Glomerular endothelial cell (primary cell): ENCODE measurements at regions not wholly inside any gene's neighbourhood (a gene's known extent, or its start where the extent isn't known, plus 50 kb on each side); places are given as distances from the start of the nearest gene placed in this dataset.

ENCODE experiments used
- DNase-seq: peaks from one replicate; pipeline ENCODE4 v3.0.0-alpha.2; 2011; ENCODE audit warnings: low read depth, low spot score; ENCODE audit errors: extremely low read depth

DNA sequence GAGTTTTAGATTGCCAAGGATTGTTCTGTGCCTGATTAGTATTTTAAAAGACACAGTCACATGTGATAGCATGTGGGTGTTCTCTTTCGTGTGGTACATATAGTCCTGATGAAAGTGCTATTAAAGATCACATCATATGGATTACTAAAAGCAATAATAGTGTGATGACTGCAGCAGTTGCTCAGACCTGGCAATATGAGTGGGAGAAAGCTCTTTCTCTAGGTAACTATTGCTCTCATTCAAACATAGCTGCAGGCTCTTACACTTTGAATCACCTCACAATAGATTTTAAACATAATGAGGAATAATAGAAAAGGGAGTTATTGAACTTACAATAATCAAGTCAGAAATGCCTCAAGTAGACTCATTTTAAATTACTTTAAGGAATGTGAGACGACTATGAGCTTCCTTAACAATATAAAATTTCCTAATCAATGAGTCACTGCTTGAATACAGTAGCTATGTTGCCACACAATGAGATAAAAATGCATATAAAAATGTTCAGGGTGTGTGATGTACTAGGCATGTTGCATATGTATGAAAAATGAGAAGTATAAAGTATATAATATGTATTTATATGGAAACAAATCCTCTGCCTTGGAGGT is 452.1 kb downstream of the TMX3 start:
- DNase-seq: no peak

DNA sequence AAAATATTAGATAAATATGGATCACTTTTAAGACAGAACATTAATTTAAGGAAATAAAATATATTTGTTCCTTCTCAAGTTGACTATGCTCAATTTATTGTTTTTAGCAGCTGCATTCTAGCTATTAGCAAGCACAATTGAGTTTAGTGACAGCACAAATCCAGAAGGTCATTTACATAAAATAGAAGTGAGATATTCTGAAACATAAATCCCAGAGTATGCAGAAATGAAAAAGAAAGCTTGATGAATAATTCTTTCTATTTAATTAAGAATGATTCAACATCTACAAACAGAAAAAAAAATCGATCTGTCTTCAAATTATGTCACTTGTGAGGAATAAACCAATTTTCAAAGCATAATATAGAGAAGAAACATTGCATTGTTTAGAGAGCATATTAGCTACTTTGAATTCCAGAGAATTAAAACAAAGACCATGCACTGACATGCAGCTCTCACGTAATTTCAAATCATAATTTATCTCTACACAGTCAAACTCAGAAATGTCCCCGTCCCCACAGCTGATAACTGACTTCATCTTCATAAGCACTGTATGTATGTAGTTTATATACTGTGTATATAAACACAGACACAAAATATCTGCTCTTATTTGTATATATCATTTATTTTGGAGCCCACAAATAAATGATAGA is 458.4 kb downstream of the TMX3 start:
- no peak for DNase-seq

DNA sequence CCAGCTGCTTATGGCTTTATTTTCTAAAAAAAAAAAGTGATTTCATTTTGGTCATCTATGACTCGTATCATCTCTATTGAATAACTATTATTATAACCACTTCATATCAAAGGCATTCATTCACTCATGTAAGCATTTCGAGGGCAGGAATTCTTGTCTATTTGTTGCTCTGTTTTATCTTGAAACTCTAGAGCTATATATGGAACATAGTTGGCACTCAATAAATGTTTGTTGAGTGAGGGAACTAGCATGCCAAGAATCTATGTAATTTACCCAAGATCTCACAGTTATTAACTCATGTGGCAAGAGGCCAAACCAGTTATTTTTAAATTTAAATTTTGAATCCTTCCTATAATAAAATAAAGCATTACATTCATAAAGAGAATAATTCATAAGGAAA is 470.1 kb downstream of the TMX3 start:
- DNase-seq: no peak

DNA sequence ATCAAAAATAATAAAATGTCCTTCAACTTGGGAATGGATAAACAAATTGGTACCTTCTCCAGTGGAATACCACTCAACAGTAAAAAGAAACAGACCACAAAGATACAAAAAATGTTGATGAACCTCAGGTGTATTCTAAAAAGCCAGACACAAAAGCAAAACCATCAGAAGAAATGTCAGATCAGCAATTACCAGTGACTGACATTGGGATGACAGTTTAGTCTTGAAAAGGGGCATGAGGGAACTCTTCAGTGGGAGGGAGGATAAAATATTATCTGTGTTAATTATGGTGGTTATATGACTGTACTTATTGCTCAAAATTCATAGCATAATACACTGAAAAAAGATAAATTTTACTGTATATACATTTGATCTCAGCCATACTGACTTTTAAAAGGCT is 473.0 kb downstream of the TMX3 start:
- DNase-seq: no peak

DNA sequence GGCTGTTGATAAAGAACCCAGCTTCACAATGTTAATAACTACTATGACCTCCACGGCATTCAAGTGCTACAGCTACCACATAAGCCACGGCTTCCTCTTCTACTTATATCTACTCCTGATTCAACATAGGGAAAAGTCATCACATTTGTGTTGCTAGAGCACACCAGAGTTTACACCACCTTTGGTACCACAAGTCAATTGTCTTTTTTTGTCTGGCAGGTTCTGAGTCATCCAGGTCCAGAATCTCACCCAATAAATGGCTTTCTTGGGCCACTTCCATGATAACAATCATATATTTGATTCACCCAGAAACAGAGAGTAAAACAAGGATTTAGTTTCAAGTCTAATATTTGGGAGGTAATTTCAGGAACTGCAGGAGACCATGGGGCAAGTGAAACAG is 480.2 kb downstream of the TMX3 start:
- DNase-seq: no peak

DNA sequence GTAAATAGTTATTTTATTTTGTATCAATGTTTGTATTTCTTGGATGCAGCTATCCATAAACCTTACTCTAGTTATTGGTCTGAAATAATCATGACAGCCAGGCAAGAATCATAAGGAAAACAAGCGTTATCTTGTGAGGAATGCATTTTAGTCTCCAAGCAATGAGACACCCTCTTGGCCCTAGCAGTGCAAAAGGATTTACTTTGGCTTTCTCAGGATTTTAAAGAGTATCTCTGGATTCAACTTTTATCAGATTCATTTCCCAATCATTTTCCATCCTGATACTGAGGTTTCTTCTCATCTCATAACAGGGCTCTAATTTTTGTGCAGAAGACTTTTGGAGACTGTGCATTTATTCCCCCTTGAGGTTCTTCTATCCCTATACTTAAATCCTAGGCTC is 480.8 kb downstream of the TMX3 start:
- no peak for DNase-seq

DNA sequence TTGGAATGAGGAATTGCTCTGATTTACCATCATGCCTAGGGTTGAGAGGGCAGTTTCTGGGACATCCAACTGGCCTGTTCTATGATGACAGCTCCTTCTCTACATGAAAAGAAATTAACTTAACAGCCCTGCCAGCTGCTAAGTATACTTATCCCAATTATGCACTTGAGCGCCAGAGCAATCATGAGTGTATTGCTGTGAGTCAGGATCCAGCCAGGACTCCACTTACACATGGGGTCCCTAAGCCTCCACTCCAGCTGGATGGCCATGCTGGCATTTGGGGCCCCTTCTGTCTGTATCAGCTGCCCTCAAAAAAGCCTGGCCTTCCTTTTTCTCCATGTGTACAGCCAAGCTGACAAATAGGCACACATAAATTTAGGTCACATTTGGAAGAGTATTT is 481.9 kb downstream of the TMX3 start:
- DNase-seq: no peak

DNA sequence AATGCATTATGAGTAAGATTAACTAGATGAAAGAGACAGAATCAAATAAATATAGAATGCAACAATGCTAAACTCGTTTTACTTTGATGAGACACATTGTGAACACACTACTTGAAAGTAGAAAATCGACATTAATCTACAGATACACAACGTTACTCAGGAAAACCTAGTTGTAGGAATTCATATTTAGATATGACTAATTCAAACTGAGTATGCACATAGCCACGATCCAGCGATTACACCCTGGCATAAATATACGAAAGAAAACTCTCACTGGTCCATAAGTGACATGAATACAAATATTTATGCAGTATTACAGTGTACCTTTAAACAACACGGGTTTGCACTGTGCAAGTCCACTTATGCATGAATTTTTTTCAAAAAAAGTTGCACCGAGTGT is 485.6 kb downstream of the TMX3 start:
- no peak for DNase-seq

DNA sequence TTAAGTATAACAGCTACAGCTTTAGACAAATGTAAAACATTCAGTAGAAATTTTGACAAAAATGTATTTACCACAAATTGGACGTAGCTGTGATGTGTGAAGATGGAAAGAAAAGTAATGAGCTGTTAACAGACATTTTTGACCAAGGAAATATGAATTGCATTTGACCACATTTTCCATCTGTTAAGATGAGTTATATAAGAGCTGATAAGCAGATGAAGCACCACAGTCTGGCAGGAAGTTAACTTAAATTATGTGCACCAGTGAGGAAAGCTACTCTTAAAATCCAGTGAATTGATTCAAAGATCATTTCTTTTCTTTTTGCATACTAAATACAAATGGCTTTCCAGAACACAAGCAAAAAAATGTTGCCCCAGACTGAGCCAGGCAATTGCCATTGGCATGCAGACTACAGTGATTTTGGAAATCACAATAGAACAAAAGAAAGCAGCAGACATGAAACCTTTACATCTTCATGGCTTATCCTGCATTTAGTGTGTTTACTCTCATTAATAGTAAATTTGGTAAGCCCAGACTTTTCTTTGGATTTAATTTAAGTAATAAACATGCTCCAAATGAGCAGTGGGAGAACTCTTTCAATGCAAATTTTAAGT is 493.7 kb downstream of the TMX3 start:
- no peak for DNase-seq

DNA sequence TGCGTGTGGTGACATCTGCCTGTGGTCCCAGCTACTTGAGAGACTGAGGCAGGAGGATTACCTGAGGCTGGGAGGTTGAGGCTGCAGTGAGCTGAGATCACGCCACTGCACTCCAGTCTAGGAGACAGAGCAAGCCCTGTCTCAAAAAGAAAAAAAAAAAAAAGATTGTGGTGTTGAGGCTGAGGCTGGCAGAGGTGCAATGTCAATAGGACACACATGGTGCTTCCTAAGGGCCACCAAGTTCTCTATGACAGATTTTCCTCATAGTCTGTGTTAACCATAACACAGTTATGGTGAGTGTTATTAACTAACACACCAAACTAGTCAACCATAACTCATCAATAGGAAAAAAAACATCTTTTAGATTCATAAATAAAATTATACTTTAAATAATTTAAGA is 494.4 kb downstream of the TMX3 start:
- DNase-seq: no peak

DNA sequence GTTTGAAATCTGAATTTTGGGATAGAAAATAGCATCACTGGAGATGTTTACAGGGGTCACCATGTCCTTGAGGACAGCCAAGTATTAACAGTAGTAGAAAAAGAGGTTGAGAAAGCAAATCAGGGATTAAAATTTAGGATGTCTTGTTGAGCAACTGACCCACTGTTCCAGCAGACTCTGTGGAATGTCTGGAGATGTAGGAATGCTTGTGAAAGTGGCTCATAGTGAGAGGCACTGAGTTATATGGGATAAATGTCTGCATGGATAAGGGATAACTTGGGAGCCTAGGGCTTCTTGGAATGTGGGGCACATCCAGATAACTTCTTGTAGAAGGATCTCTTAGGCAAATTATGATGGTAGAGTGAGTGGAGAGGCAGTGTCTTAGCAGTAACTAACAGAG is 495.0 kb downstream of the TMX3 start:
- no peak for DNase-seq

DNA sequence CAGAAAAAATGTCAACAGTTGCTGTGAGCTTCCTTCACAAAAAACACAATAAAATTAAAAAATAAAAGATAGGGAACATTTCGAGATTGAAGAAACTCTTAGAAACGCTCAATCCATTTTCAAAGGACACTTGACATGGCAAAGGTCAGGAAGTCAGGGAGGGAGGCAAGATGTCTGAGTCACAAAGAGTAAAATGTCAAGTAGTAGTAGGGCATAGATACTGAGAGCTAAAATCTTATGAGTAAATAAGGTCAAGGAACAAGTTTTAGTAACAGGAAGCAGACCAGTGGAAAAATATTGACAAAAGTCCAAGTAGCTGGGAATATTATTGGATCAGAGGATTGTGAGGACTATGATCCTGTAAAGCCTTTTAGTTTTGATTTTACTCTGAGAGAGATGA is 495.6 kb downstream of the TMX3 start:
- DNase-seq: no peak

DNA sequence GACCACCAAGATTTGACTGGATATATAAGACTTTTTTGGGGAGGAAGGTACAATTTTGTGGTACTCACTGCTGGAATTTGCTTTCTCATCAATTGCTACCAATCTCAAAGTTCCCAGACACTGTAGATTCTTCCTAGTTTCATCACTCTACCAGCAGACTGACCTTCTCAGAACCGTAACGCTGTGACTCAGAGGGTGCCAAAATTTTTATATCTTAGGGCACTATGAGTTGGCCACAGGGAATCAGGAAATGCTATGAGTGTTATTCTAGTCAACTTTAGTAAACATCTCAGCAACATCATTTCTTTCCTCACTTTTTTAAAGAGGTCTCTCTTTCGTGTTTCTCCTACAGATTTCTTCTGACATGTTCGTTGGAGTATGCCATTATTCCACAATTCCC is 499.0 kb downstream of the TMX3 start:
- no peak for DNase-seq

DNA sequence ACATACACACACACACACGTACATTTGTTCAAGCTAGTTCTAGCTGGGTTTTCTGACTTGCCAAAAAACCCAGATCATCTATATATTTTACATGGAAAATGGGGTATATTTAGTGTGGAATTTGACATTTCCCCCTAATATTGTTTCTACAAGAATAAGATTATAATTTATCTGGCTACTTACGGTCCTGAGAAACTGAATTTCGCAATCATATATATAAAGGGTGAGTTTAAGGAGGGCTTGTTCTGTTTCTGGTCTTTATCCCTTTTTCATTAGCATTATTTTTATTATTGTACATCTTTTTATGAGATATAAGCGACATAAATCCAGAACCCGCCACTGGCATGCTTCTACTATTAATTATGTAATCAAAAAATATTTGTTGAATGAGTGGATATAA is 528.9 kb downstream of the TMX3 start:
- no peak for DNase-seq

DNA sequence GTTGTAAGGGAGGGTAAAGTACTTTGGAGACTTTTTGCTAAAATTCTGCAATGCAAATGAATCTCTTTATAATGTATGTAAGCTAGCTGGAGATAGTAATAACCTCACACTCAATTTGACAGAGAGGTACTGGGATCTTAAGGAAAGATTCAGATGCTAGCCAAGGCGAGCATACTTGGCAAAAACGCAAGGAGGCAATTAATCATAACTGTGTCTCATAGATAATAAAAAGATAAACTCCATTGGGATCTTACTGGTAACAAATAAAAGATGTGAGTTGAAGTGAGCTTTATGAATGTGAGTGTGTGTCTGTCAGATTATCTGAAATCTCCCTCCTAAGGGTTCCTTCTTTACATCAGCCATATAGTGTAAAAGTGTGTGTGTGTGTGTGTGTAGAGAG is 533.0 kb downstream of the TMX3 start:
- DNase-seq: no peak

DNA sequence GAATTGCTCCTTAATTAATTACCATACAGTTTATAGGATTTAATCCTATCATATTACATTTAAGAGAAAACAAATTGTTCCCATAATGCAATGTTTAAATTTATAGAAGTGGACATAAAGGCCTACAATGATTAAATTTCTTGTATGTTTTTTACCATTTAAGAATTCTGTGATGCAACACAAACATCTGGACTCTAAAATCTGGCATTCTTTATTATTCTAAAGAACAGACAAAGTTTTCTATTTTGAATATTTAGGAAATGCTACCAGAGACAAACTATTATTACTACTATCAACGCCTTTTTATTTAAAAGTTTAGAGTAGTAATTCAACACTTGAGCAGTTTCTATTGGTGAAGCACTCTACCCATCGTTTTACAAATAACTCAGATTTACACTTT is 535.1 kb downstream of the TMX3 start:
- DNase-seq: no peak

DNA sequence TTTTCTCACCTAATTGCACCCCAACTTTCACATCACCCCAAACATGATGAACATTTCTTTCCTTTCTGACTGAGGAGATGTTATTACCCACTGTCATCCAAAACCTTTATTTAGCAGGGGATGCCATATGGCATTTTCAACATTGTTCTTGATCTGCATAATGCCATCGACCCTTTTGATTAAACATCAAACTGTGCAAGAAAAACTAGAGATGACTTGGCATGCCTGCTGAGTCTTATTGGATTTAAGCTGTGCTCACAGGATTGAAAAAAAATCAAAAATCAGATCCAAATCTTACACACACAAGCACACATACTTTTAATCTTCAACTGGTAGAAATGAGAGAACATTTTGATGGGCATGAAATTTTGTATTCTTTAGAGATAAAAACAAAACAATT is 536.0 kb downstream of the TMX3 start:
- DNase-seq: no peak

DNA sequence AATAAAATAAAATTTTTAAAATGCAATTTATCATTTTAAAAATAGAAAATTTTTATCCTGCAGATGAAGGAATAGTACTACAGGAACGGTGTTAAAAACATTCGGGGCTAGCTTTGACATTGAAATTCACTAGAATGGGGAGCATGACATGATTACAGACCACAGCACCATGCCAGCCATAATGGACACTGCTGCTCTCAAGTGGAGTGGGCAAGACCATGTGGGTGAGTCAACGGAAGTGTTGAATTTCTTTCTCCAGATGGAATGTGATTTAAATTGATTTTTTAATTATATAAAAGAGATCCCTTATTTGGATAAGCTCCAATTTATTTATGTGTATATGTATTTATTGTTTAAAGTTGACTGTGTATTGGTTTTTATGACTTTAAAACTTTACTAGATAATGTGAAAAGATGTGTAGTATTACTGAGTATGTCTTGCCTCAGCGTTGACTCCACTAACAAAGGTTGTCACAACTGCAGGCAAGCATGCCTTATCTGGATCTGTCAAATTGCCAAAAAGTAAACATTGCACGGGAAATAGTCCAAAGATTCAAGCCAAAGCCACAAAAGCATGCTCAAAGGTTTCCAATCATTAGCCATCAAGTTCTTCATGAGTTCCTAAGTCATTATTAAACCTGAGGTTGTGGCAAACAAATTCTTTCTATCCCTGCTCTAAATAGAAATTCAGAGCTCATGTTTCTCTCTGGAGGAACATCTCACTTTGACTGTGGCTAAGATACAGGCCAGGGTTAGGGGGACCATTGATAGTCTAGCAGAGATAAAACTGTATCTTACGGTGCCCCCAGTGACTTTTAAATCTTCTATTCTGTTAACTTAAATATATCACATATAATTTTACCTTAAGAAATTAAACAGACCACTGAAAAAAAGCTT is 536.9 kb downstream of the TMX3 start:
- DNase-seq: peak; percentile 42

DNA sequence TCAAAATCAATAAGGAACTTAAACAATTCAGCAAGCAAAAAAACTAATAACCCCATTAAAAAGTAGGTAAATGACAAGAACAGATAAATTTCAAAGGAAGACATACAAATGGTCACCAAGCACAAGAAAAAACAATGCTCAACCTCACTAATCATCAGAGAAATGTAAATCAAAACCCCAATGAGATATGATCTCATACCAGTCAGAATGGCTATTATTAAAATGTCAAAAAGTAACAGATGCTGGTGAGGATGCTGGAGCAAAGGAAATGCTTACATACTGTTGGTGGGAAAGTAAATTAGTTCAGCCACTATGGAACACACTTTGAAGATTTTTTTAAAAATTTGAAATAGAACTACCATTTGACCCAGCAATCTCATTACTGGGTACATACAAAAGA is 538.0 kb downstream of the TMX3 start:
- no peak for DNase-seq

DNA sequence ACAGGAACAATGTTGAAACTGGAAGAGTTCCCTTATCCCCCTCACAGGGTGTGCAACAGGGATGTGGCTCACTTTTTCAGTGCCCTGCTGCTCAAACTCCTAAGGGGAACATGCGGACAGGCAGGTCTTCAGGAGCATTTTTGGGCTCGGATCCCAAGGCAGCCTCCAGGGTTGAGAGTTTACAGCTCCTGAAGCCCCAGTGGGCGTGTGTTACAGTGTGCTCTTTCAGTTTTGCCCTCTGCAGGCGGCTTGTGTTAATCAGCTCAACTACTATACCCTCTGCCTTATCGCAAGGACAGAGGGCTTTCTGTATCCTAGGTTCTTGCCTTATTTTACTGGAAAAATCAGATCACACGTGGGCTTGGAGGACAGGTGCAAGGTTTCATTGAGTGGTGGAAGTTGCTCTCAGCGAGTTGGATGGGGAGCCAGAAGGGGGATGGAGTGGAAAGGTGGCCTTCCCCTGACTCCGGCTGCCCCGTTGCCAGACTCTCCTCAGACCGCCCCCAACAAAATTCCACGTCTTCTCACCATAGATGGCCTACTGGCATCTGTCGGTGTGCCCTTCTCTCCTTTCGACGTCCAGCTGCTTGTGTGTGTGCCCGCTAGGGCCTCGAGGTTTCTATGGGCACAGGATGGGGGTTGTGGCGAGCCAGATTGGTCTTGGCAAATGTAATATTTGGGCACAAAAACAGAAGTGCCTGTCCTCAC is 541.9 kb downstream of the TMX3 start:
- DNase-seq: no peak

DNA sequence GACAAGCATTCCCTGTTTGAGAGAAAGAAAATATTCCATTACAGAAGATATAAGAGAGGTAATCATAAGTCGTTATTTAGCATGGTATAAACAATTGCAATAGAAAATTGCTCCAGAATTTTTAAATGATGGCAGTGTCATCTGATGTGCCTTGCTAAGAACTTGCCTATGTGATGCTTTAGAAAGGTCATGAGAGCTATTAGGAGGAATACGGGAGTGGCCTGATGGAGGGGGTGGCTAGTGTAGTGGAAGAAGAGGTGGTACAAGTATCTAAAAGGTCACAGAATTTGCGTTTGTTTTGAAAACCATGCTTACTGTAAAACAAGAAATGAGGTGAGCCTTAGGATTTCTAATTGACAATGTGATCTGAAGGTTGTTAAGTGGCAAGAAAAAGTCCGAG is 550.0 kb downstream of the TMX3 start:
- no peak for DNase-seq
